Natural killer cell (primary cell): ENCODE measurements at regions not wholly inside any gene's neighbourhood (a gene's known extent, or its start where the extent isn't known, plus 50 kb on each side); places are given as distances from the start of the nearest gene placed in this dataset.

ENCODE experiments used
- ATAC-seq, 3 donors: fragments of 150-1000 bp in 2 of 3; fragments of 200-7000 bp in 1 of 3; cut with Tn5 transposase; 1 replicate in 1 of 3; 2 replicates in 2 of 3; pipeline ENCODE4 v1.10.0; 2021; ENCODE audit warnings: mild to moderate bottlenecking in 2 of 3, moderate library complexity in 2 of 3
- DNase-seq, 2 donors: peaks; one replicate each; pipeline versions ENCODE4 v3.0.0 to v3.0.0-alpha.2; 2013 to 2021; ENCODE audit warnings: mixed read lengths in 1 of 2
- H3K27ac ChIP-seq: one replicate; pipeline ENCODE4 v1.5.1; 2013; ENCODE audit warnings: mild to moderate bottlenecking, low read length
- H3K27me3 ChIP-seq: one replicate; pipeline ENCODE4 v1.6.1; 2013; ENCODE audit warnings: low read length; ENCODE audit not compliant: control insufficient read depth, insufficient read depth
- H3K36me3 ChIP-seq: one replicate; pipeline ENCODE4 v1.6.1; 2013; ENCODE audit warnings: low read length; ENCODE audit not compliant: control insufficient read depth, insufficient read depth
- H3K4me1 ChIP-seq: one replicate; pipeline ENCODE4 v1.6.1; 2013; ENCODE audit warnings: low read length; ENCODE audit not compliant: control insufficient read depth, insufficient read depth
- H3K4me3 ChIP-seq: one replicate; pipeline ENCODE4 v1.5.1; 2013; ENCODE audit warnings: low read length
- H3K9me3 ChIP-seq: one replicate; pipeline ENCODE4 v1.6.1; 2013; ENCODE audit warnings: low read length; ENCODE audit not compliant: control insufficient read depth, insufficient read depth
- H3K27ac Mint-ChIP-seq, 2 donors: one replicate each; pipeline ENCODE4 v1.8.0; 2022; ENCODE audit warnings: mild to moderate bottlenecking in 2 of 2, mixed read lengths in 2 of 2, moderate library complexity in 1 of 2
- H3K27me3 Mint-ChIP-seq, 2 donors: one replicate each; pipeline ENCODE4 v1.8.0; 2022; ENCODE audit warnings: low read depth in 2 of 2, mixed read lengths in 2 of 2
- H3K36me3 Mint-ChIP-seq: one replicate; pipeline ENCODE4 v1.8.0; 2022; ENCODE audit warnings: mixed read lengths
- H3K4me1 Mint-ChIP-seq, 2 donors: one replicate each; pipeline ENCODE4 v1.8.0; 2022; ENCODE audit warnings: mixed read lengths in 2 of 2
- H3K4me3 Mint-ChIP-seq: one replicate; pipeline ENCODE4 v1.8.0; 2022; ENCODE audit warnings: mild to moderate bottlenecking, moderate library complexity, mixed read lengths
- H3K9me3 Mint-ChIP-seq, 2 donors: one replicate each; pipeline ENCODE4 v1.8.0; 2022; ENCODE audit warnings: mixed read lengths in 2 of 2
- WGBS: methylation state at CpG from one replicate; pipeline ENCODE4 v1.1.7; 2013; ENCODE audit warnings: missing lambda C conversion rate; ENCODE audit not compliant: insufficient coverage; 5-methylcytosine and 5-hydroxymethylcytosine counted together
- intact Hi-C: fragments of 100-400 bp; cut with micrococcal nuclease; formaldehyde crosslinking; loops from one replicate; pipeline ENCODE4 v1.14.2; 2022
- TF ChIP-seq, protein P1 (sequence below): fragments of 200-600 bp; IDR thresholded peaks from one replicate; pipeline ENCODE4 v1.8.0; 2022; ENCODE audit warnings: antibody characterized with exemption

DNA sequence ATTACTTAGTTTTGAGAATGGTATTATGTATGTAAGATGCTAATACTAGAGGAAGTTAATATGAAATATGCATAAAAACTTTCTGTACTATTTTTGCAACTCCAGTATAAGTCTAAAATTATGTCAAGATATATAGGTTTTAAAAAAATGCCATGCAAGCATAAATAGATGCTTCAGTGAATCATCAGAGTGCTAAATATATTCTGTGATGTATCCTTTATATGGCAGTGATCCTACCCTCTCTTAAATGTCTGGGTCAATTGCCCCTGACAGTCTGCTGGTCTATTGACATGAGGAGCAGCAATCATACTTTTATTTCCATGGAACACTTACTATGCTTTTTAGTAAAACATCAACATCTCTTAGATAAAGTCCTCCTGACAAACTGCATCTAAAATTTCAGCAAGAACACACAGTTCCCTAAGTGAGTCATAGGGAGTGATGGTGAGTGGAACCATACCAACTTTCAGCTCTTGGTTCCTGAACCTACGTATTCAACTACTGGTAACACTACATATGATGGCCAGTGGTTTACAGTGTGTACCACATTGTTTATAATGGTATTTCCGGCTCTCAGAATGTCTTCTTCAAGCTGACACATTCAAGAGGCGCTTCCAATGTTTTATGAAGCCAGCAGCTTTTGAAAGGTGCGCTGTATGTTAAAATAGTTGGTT is 928.7 kb upstream of the GJE1 start:
- ATAC-seq (no peak), DNase-seq (no peak)
- Mint-ChIP-seq H3K4me1 (no peaks in the 10 kb centered on the region), H3K27ac (no peak overlapping the region), H3K9me3 (no peaks in the 10 kb centered on the region), H3K27me3 (no peaks in the 10 kb centered on the region), H3K36me3 (no peaks in the 10 kb centered on the region), H3K4me3 (no peak overlapping the region)
- TF ChIP-seq, protein P1, sequence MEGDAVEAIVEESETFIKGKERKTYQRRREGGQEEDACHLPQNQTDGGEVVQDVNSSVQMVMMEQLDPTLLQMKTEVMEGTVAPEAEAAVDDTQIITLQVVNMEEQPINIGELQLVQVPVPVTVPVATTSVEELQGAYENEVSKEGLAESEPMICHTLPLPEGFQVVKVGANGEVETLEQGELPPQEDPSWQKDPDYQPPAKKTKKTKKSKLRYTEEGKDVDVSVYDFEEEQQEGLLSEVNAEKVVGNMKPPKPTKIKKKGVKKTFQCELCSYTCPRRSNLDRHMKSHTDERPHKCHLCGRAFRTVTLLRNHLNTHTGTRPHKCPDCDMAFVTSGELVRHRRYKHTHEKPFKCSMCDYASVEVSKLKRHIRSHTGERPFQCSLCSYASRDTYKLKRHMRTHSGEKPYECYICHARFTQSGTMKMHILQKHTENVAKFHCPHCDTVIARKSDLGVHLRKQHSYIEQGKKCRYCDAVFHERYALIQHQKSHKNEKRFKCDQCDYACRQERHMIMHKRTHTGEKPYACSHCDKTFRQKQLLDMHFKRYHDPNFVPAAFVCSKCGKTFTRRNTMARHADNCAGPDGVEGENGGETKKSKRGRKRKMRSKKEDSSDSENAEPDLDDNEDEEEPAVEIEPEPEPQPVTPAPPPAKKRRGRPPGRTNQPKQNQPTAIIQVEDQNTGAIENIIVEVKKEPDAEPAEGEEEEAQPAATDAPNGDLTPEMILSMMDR, result no peak
- WGBS, result 80% methylated on average over 1 of the region's 4 CpGs
- intact Hi-C loops, result no loop called here
- no peaks in the 10 kb centered on the region for H3K9me3 ChIP-seq
- H3K27ac ChIP-seq, result no peak overlapping the region
- no peaks in the 10 kb centered on the region for H3K36me3 ChIP-seq
- H3K4me3 ChIP-seq, result no peak overlapping the region
- no peaks in the 10 kb centered on the region for H3K27me3 ChIP-seq
- H3K4me1 ChIP-seq, result no peaks in the 10 kb centered on the region

DNA sequence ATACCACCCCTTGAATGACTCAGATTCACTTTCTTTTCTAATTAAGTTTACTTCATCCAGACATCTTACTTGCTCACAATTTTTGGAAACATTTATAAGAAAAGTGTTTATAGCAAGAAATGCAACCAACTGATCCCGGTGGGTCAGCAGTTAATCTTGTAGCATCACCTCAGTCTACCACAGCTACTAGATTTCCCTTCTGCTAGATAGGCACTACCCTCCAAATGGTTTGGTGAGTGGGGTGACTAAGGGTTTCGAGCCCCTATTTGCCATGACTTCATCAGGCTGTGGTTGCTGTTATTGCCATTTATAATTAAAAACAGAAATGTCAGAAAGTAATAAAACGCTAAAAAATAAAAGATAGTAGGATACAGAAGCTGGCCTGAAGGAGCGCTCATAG is 930.1 kb upstream of the GJE1 start:
- Mint-ChIP-seq H3K4me3 (no peak overlapping the region), H3K27me3 (no peaks in the 10 kb centered on the region), H3K27ac (no peak overlapping the region), H3K4me1 (no peaks in the 10 kb centered on the region), H3K9me3 (no peaks in the 10 kb centered on the region), H3K36me3 (no peaks in the 10 kb centered on the region)
- no peak for DNase-seq
- TF ChIP-seq, protein P1, result no peak
- ATAC-seq, result no peak
- 100% methylated on average over 1 of the region's 4 CpGs for WGBS
- no peak overlapping the region for H3K27ac ChIP-seq
- H3K9me3 ChIP-seq, result no peaks in the 10 kb centered on the region
- H3K27me3 ChIP-seq, result no peaks in the 10 kb centered on the region
- no peak overlapping the region for H3K4me3 ChIP-seq
- intact Hi-C loops, result no loop called here
- no peaks in the 10 kb centered on the region for H3K4me1 ChIP-seq
- H3K36me3 ChIP-seq, result no peaks in the 10 kb centered on the region

DNA sequence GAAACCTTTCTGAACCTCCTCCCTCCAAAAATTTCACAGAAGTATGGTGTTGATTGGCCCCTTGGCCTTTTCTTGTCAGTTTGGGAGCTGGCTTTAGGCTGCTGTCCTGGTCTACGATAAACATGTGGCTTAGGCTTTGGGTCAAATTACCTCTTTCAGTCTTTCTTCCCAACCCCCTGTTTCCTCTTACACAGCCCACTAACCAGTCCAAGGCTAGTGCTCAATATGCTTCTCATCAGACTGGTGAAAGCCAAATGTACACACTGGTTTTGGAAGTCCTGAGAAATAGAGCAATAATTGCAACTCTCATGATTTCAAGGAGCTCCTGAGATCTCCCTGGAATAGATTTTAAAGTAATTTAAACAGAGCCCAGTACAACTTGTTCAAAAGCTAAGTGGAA is 933.7 kb upstream of the GJE1 start:
- Histone ChIP-seq H3K4me1 (no peaks in the 10 kb centered on the region), H3K4me3 (no peak overlapping the region), H3K36me3 (no peaks in the 10 kb centered on the region), H3K27ac (no peak overlapping the region), H3K9me3 (peaks cover 4% of the 10 kb centered on the region), H3K27me3 (no peaks in the 10 kb centered on the region)
- Mint-ChIP-seq H3K36me3 (no peaks in the 10 kb centered on the region), H3K27me3 (no peaks in the 10 kb centered on the region), H3K4me1 (no peaks in the 10 kb centered on the region), H3K27ac (no peak overlapping the region), H3K4me3 (no peak overlapping the region), H3K9me3 (no peaks in the 10 kb centered on the region)
- intact Hi-C loops, result no loop called here
- no peak for ATAC-seq
- WGBS, result 75% methylated on average over 1 of the region's 1 CpG
- TF ChIP-seq, protein P1, result no peak
- DNase-seq, result no peak

DNA sequence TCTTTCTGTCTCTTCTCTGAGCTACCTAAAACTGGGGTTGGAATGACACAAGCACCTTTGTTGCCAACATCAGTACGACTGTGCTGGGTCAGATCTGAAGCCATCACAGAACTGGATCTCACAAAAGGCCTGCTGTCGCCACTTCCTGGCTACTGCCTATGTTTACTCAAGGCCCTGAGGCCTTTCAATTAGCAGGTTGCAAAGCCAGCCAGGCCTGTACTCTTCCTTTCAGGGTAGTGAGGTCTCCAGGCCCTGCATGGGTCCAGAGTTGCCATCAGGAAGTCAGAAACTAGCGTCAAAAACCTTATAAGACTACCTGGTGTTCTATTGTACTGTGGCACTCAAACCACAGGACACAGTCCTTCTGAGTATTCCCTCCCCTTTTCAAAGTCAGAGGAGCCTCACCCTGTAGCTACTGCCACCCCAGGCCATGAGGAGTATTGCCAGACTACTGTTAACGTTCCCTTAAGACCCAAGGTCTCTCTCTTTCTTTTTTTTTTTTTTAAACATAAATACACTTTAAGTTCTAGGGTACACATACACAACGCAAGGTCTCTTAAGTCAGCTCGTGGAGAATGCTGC is 937.4 kb upstream of the GJE1 start:
- Histone ChIP-seq H3K36me3 (no peaks in the 10 kb centered on the region), H3K4me3 (no peak overlapping the region), H3K27ac (no peak overlapping the region), H3K4me1 (no peaks in the 10 kb centered on the region), H3K9me3 (peaks cover 4% of the 10 kb centered on the region), H3K27me3 (no peaks in the 10 kb centered on the region)
- Mint-ChIP-seq H3K4me3 (no peak overlapping the region), H3K27me3 (no peaks in the 10 kb centered on the region), H3K36me3 (no peaks in the 10 kb centered on the region), H3K9me3 (peaks cover 7% of the 10 kb centered on the region in 2 donors), H3K27ac (no peak overlapping the region), H3K4me1 (no peaks in the 10 kb centered on the region)
- WGBS, result 83% methylated on average over 6 of the region's 6 CpGs
- DNase-seq (no peak), ATAC-seq (no peak)
- TF ChIP-seq, protein P1, result no peak
- intact Hi-C loops, result no loop called here
